C4-2B (cell line): ENCODE measurements at regions not wholly inside any gene's neighbourhood (a gene's known extent, or its start where the extent isn't known, plus 50 kb on each side); places are given as distances from the start of the nearest gene placed in this dataset.

Source experiments
- ZFX ChIP-seq: fragments of 450-650 bp; IDR thresholded peaks from 2 replicates; pipeline ENCODE4 v1.6.1; 2017
- TF ChIP-seq, protein P1 (sequence below): fragments of 450-650 bp; conservative IDR thresholded peaks from 2 replicates; pipeline ENCODE4 v1.5.1; 2017; ENCODE audit warnings: mild to moderate bottlenecking

DNA sequence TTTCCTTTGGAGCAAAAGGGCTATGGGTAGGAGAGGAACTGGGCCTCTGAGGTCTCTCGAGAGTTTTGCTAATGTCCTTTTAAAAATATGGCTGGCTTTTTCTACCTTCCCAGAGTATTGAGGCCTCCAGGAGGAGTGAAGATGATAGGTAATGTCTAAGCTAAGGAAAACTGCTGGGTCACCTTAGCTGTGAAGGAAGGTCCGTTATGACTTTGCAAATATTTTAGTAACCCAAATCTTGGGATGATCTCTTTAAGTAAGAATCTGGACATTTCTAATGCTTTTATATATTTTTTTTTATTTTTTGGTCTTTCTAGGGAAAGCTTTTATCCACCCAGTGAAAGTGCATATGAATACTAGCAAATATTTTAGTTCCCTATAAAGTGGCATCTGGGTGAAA, 60.9 kb upstream of the SYN3 start:
- TF ChIP-seq, protein P1, sequence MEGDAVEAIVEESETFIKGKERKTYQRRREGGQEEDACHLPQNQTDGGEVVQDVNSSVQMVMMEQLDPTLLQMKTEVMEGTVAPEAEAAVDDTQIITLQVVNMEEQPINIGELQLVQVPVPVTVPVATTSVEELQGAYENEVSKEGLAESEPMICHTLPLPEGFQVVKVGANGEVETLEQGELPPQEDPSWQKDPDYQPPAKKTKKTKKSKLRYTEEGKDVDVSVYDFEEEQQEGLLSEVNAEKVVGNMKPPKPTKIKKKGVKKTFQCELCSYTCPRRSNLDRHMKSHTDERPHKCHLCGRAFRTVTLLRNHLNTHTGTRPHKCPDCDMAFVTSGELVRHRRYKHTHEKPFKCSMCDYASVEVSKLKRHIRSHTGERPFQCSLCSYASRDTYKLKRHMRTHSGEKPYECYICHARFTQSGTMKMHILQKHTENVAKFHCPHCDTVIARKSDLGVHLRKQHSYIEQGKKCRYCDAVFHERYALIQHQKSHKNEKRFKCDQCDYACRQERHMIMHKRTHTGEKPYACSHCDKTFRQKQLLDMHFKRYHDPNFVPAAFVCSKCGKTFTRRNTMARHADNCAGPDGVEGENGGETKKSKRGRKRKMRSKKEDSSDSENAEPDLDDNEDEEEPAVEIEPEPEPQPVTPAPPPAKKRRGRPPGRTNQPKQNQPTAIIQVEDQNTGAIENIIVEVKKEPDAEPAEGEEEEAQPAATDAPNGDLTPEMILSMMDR: no peak
- TF ChIP-seq ZFX: no peak
